ENCODE measurements at regions not wholly inside any gene's neighbourhood (a gene's known extent, or its start where the extent isn't known, plus 50 kb on each side); places are given as distances from the start of the nearest gene placed in this dataset.

GRCh38 chr10:128217136-128217535 lies 90.9 kb upstream of the MKI67 start:
- no peak for TF ChIP-seq CTCF (IDR thresholded peaks at IDR 0.05)
- Mint-ChIP-seq H3K27ac (no peak overlapping the region), H3K27me3 (ENCODE audit: insufficient read depth) (peaks cover 11% of the 10 kb centered on the region), H3K9me3 (no peaks in the 10 kb centered on the region; the same call in 1 of the 2 replicates), H3K4me3 (no peak overlapping the region), H3K4me1 (ENCODE audit: low read depth) (no peaks in the 10 kb centered on the region), H3K36me3 (ENCODE audit: low read depth) (no peaks in the 10 kb centered on the region)
- DNase-seq: no peak

GRCh38 chr10:128218161-128218560 lies 91.9 kb upstream of the MKI67 start:
- H3K4me3 Mint-ChIP-seq: no peak overlapping the region
- H3K9me3 Mint-ChIP-seq: no peaks in the 10 kb centered on the region; the same call in 1 of the 2 replicates
- no peak overlapping the region for H3K27ac Mint-ChIP-seq
- TF ChIP-seq CTCF (IDR thresholded peaks at IDR 0.05): no peak
- H3K27me3 Mint-ChIP-seq (ENCODE audit: insufficient read depth): peaks cover 11% of the 10 kb centered on the region
- no peaks in the 10 kb centered on the region for H3K4me1 Mint-ChIP-seq (ENCODE audit: low read depth)
- H3K36me3 Mint-ChIP-seq (ENCODE audit: low read depth): no peaks in the 10 kb centered on the region
- no peak for DNase-seq

GRCh38 chr10:128219295-128219694 lies 93.1 kb upstream of the MKI67 start:
- DNase-seq: no peak
- Mint-ChIP-seq H3K4me1 (ENCODE audit: low read depth) (no peaks in the 10 kb centered on the region), H3K27ac (no peak overlapping the region), H3K36me3 (ENCODE audit: low read depth) (no peaks in the 10 kb centered on the region), H3K27me3 (ENCODE audit: insufficient read depth) (peaks cover 11% of the 10 kb centered on the region), H3K4me3 (no peak overlapping the region), H3K9me3 (peaks cover 4% of the 10 kb centered on the region; the same call in 1 of the 2 replicates)
- TF ChIP-seq CTCF (IDR thresholded peaks at IDR 0.05): no peak

- no peak for TF ChIP-seq CTCF (IDR thresholded peaks at IDR 0.05)
- Mint-ChIP-seq H3K4me3 (no peak overlapping the region), H3K27ac (no peak overlapping the region), H3K27me3 (ENCODE audit: insufficient read depth) (peaks cover 10% of the 10 kb centered on the region), H3K36me3 (ENCODE audit: low read depth) (no peaks in the 10 kb centered on the region), H3K9me3 (peaks cover 6% of the 10 kb centered on the region; the same call in 1 of the 2 replicates), H3K4me1 (ENCODE audit: low read depth) (no peaks in the 10 kb centered on the region)
- DNase-seq: no peak
These were observed 93.8 kb upstream of the MKI67 start for GRCh38 chr10:128220021-128220420.

- no peaks in the 10 kb centered on the region for H3K4me1 Mint-ChIP-seq (ENCODE audit: low read depth)
These were observed 94.9 kb upstream of the MKI67 start for GRCh38 chr10:128221117-128221516.

More at GRCh38 chr10:128221117-128221516, 94.9 kb upstream of the MKI67 start:
- no peaks in the 10 kb centered on the region for H3K36me3 Mint-ChIP-seq (ENCODE audit: low read depth)
- no peak overlapping the region for H3K27ac Mint-ChIP-seq
- H3K27me3 Mint-ChIP-seq (ENCODE audit: insufficient read depth): peaks cover 5% of the 10 kb centered on the region
- H3K9me3 Mint-ChIP-seq: peaks cover 12% of the 10 kb centered on the region; the same call in 1 of the 2 replicates
- no peak overlapping the region for H3K4me3 Mint-ChIP-seq
- no peak for TF ChIP-seq CTCF (IDR thresholded peaks at IDR 0.05)
- DNase-seq: no peak

Measured in HFFc6 (cell line).